HEK293 (cell line): ENCODE measurements at regions not wholly inside any gene's neighbourhood (a gene's known extent, or its start where the extent isn't known, plus 50 kb on each side); places are given as distances from the start of the nearest gene placed in this dataset.

ENCODE experiments used
- CTCF ChIA-PET: fragments of 350-600 bp; formaldehyde crosslinking; extraction: SDS; loops from one replicate; lab custom pipeline; 2021; ENCODE audit warnings: antibody characterized with exemption; lab: Yijun Ruan, JAX
- POLR2A ChIA-PET: fragments of 300-600 bp; formaldehyde crosslinking; extraction: SDS; loops from one replicate; lab custom pipeline; 2020; ENCODE audit warnings: antibody characterized with exemption, inconsistent platforms; lab: Yijun Ruan, JAX
- H3K27ac ChIP-seq: fragments of 200-500 bp; sonication (Bioruptor generic); 2 replicates; pipeline ENCODE4 v1.5.1; 2014; ENCODE audit warnings: low read depth, low read length, control low read depth, inconsistent platforms; ENCODE audit errors: extremely low read depth
- H3K36me3 ChIP-seq, 2 experiments: fragments of 200-500 bp in 1 of 2; sonication (Bioruptor generic) in 1 of 2; 1 replicate in 1 of 2; 2 replicates in 1 of 2; pipeline ENCODE4 v1.5.1; 2014 to 2017; ENCODE audit warnings: inconsistent platforms in 2 of 2, low read length in 2 of 2; ENCODE audit not compliant: control insufficient read depth in 2 of 2, insufficient read depth in 1 of 2
- H3K4me1 ChIP-seq: fragments of 200-500 bp; sonication (Bioruptor generic); 2 replicates; pipeline ENCODE4 v1.5.1; 2014; ENCODE audit warnings: mild to moderate bottlenecking, low read length, inconsistent platforms; ENCODE audit not compliant: control insufficient read depth, insufficient read depth
- H3K4me3 ChIP-seq: 2 replicates; pipeline ENCODE4 v1.5.1; 2011; ENCODE audit warnings: low read depth, mild to moderate bottlenecking, control low read depth, low read length, moderate library complexity
- H3K9me3 ChIP-seq: fragments of 200-500 bp; sonication (Bioruptor generic); 2 replicates; pipeline ENCODE4 v1.5.1; 2014; ENCODE audit warnings: low read depth, low read length, inconsistent platforms; ENCODE audit not compliant: control insufficient read depth, insufficient read depth
- ELK4 ChIP-seq: IDR thresholded peaks from 2 replicates; pipeline ENCODE4 v1.6.1; 2011; ENCODE audit warnings: mild to moderate bottlenecking, low read depth, low read length, borderline replicate concordance
- GLIS2 ChIP-seq: fragments of 450-650 bp; formaldehyde crosslinking; IDR thresholded peaks from 2 replicates; pipeline ENCODE4 v1.5.1; 2016; ENCODE audit warnings: missing biosample characterization, missing genetic modification characterization
- RBAK ChIP-seq: fragments of 450-650 bp; formaldehyde crosslinking; IDR thresholded peaks from 2 replicates; pipeline ENCODE4 v1.5.1; 2016; ENCODE audit warnings: missing biosample characterization, missing genetic modification characterization
- ZBTB48 ChIP-seq: fragments of 450-650 bp; formaldehyde crosslinking; IDR thresholded peaks from 2 replicates; pipeline ENCODE4 v1.5.1; 2016; ENCODE audit warnings: missing biosample characterization, missing genetic modification characterization
- ZFP69B ChIP-seq: fragments of 450-650 bp; formaldehyde crosslinking; IDR thresholded peaks from 2 replicates; pipeline ENCODE4 v1.5.1; 2016; ENCODE audit warnings: missing biosample characterization, missing genetic modification characterization
- ZNF112 ChIP-seq: fragments of 450-650 bp; formaldehyde crosslinking; IDR thresholded peaks from 2 replicates; pipeline ENCODE4 v1.5.0; 2017; ENCODE audit warnings: missing biosample characterization, missing genetic modification characterization
- ZNF157 ChIP-seq: fragments of 450-650 bp; formaldehyde crosslinking; IDR thresholded peaks from 2 replicates; pipeline ENCODE4 v1.5.1; 2016; ENCODE audit warnings: missing biosample characterization, missing genetic modification characterization
- ZNF175 ChIP-seq: fragments of 450-650 bp; formaldehyde crosslinking; IDR thresholded peaks from 2 replicates; pipeline ENCODE4 v1.5.1; 2016; ENCODE audit warnings: missing biosample characterization, missing genetic modification characterization
- ZNF211 ChIP-seq: fragments of 450-650 bp; formaldehyde crosslinking; IDR thresholded peaks from 2 replicates; pipeline ENCODE4 v1.5.1; 2016; ENCODE audit warnings: low read depth, missing biosample characterization, missing genetic modification characterization
- ZNF214 ChIP-seq: fragments of 450-650 bp; formaldehyde crosslinking; IDR thresholded peaks from 2 replicates; pipeline ENCODE4 v1.5.1; 2017; ENCODE audit warnings: missing biosample characterization, mild to moderate bottlenecking, missing genetic modification characterization, borderline replicate concordance
- ZNF423 ChIP-seq: fragments of 450-650 bp; formaldehyde crosslinking; IDR thresholded peaks from 2 replicates; pipeline ENCODE4 v1.5.1; 2016; ENCODE audit warnings: missing biosample characterization, missing genetic modification characterization
- ZNF510 ChIP-seq: fragments of 450-650 bp; formaldehyde crosslinking; IDR thresholded peaks from 2 replicates; pipeline ENCODE4 v1.5.1; 2018; ENCODE audit warnings: mild to moderate bottlenecking, missing genetic modification characterization, missing biosample characterization; ENCODE audit not compliant: insufficient replicate concordance
- ZNF521 ChIP-seq: fragments of 450-650 bp; formaldehyde crosslinking; IDR thresholded peaks from 2 replicates; pipeline ENCODE4 v1.5.1; 2017; ENCODE audit warnings: missing biosample characterization, mild to moderate bottlenecking, missing genetic modification characterization
- ZNF610 ChIP-seq: fragments of 450-650 bp; formaldehyde crosslinking; IDR thresholded peaks from 2 replicates; pipeline ENCODE4 v1.5.1; 2016; ENCODE audit warnings: missing biosample characterization, missing genetic modification characterization, borderline replicate concordance
- ZNF639 ChIP-seq: fragments of 450-650 bp; formaldehyde crosslinking; IDR thresholded peaks from 2 replicates; pipeline ENCODE4 v1.5.1; 2016; ENCODE audit warnings: missing biosample characterization, missing genetic modification characterization
- ZNF654 ChIP-seq: fragments of 450-650 bp; formaldehyde crosslinking; IDR thresholded peaks from 2 replicates; pipeline ENCODE4 v1.5.1; 2016; ENCODE audit warnings: low read depth, missing biosample characterization, missing genetic modification characterization
- ZNF660 ChIP-seq: fragments of 450-650 bp; IDR thresholded peaks from 2 replicates; pipeline ENCODE4 v1.5.1; 2018; ENCODE audit warnings: missing biosample characterization, mild to moderate bottlenecking, missing genetic modification characterization
- ZNF701 ChIP-seq: fragments of 450-650 bp; formaldehyde crosslinking; IDR thresholded peaks from 2 replicates; pipeline ENCODE4 v1.5.1; 2016; ENCODE audit warnings: missing biosample characterization, missing genetic modification characterization
- ZNF707 ChIP-seq: fragments of 450-650 bp; formaldehyde crosslinking; IDR thresholded peaks from 2 replicates; pipeline ENCODE4 v1.5.1; 2016; ENCODE audit warnings: missing biosample characterization, missing genetic modification characterization
- ZNF776 ChIP-seq: fragments of 450-650 bp; formaldehyde crosslinking; IDR thresholded peaks from 2 replicates; pipeline ENCODE4 v1.5.0; 2017; ENCODE audit warnings: missing biosample characterization, missing genetic modification characterization, borderline replicate concordance
- ZNF792 ChIP-seq: fragments of 450-650 bp; formaldehyde crosslinking; IDR thresholded peaks from 2 replicates; pipeline ENCODE4 v1.5.1; 2016; ENCODE audit warnings: missing biosample characterization, missing genetic modification characterization
- ZSCAN5A ChIP-seq: fragments of 450-650 bp; formaldehyde crosslinking; IDR thresholded peaks from 2 replicates; pipeline ENCODE4 v1.5.1; 2016; ENCODE audit warnings: missing biosample characterization, missing genetic modification characterization
- TF ChIP-seq, protein P1 (sequence below): fragments of 450-650 bp; formaldehyde crosslinking; conservative IDR thresholded peaks from 2 replicates; pipeline ENCODE4 v1.5.1; 2016; ENCODE audit warnings: low read depth, missing biosample characterization, missing genetic modification characterization
- TF ChIP-seq, protein P2 (sequence below): fragments of 450-650 bp; formaldehyde crosslinking; IDR thresholded peaks from 2 replicates; pipeline ENCODE4 v1.5.1; 2016; ENCODE audit warnings: missing biosample characterization, missing genetic modification characterization

DNA sequence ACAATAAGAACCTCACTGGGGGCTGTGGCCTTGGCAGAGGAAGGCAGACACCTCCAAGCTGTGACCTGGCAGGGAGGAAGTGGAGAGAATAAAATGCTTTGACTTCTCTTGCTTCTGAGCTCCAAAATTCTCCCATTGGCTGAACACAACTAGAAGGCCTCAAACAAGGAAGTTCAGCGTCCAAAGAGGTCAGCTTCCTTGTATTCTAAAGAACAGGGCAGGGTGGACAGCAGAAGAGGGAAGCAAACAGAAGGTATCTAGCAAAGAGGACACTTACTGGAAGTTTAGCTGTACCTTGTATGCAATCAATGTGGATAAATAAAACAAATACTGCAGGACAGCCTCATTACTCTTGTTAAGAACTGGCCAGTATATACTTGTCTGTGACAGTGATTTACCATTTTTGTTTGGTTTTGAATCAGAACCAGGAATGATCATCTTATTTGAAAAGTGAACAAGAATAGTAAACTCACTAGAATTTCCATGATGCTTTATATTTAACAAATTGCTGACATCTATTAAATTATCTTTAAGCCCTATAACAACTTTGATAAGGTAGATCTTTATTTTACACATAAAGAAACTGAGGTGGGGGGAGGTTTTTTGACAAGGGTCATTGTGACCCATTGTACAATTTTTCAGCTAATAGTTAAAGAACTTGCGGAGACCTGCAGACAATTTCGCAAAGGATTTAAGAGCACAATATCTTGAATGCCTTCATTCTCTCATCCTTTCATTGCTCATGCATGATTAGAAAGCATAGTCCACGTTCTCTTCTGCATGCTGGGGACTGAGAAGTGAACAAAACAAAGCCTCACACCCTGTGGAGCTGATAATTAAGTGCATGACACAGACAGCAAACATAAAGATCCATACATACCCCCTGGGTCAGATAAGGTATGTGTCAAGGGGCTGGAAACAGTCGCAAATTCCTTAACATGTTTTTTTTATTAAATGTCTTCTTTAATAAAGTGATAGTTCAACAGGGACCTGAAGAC, 1448.0 kb downstream of the AACS start:
- ChIA-PET CTCF (interaction anchor here (0.8 kb wide), 1 partner anchor 106 kb away, joined by 3 read pairs; no protein-coding TSS in a partner anchor), POLR2A (no interaction called here)
- Histone ChIP-seq H3K27ac (no peak overlapping the region), H3K9me3 (no peaks in the 10 kb centered on the region), H3K4me1 (no peaks in the 10 kb centered on the region), H3K4me3 (no peak overlapping the region), H3K36me3 (no peaks in the 10 kb centered on the region)
- no peak for TF ChIP-seq ZNF792 (tag by site-specific recombination)
- no peak for TF ChIP-seq ZFP69B
- no peak for TF ChIP-seq ZNF776 (tag by site-specific recombination)
- TF ChIP-seq RBAK = no peak
- TF ChIP-seq ZSCAN5A = no peak
- no peak for TF ChIP-seq ZNF510 (tag by site-specific recombination)
- TF ChIP-seq ZNF639 (tag by site-specific recombination) = no peak
- TF ChIP-seq ZNF423 (tag by site-specific recombination) = no peak

- no peaks in the 10 kb centered on the region for H3K4me1 ChIP-seq
- CTCF ChIA-PET = interaction anchor here (0.6 kb wide), 1 partner anchor 1171 kb away, joined by 3 read pairs; no protein-coding TSS in a partner anchor
- no peak overlapping the region for H3K4me3 ChIP-seq
- no peaks in the 10 kb centered on the region for H3K36me3 ChIP-seq
- POLR2A ChIA-PET = no interaction called here
- H3K9me3 ChIP-seq = no peaks in the 10 kb centered on the region
- H3K27ac ChIP-seq = no peak overlapping the region
- TF ChIP-seq ZNF211 (tag by site-specific recombination) = no peak
- TF ChIP-seq ZNF610 (tag by site-specific recombination) = no peak
- no peak for TF ChIP-seq ZNF707 (tag by site-specific recombination)
- no peak for TF ChIP-seq ZNF701 (tag by site-specific recombination)
- no peak for TF ChIP-seq ZNF175 (tag by site-specific recombination)
- TF ChIP-seq ZNF214 (tag by site-specific recombination) = no peak
- no peak for TF ChIP-seq ELK4
- no peak for TF ChIP-seq ZNF660 (tag by site-specific recombination)
- TF ChIP-seq, protein P1, sequence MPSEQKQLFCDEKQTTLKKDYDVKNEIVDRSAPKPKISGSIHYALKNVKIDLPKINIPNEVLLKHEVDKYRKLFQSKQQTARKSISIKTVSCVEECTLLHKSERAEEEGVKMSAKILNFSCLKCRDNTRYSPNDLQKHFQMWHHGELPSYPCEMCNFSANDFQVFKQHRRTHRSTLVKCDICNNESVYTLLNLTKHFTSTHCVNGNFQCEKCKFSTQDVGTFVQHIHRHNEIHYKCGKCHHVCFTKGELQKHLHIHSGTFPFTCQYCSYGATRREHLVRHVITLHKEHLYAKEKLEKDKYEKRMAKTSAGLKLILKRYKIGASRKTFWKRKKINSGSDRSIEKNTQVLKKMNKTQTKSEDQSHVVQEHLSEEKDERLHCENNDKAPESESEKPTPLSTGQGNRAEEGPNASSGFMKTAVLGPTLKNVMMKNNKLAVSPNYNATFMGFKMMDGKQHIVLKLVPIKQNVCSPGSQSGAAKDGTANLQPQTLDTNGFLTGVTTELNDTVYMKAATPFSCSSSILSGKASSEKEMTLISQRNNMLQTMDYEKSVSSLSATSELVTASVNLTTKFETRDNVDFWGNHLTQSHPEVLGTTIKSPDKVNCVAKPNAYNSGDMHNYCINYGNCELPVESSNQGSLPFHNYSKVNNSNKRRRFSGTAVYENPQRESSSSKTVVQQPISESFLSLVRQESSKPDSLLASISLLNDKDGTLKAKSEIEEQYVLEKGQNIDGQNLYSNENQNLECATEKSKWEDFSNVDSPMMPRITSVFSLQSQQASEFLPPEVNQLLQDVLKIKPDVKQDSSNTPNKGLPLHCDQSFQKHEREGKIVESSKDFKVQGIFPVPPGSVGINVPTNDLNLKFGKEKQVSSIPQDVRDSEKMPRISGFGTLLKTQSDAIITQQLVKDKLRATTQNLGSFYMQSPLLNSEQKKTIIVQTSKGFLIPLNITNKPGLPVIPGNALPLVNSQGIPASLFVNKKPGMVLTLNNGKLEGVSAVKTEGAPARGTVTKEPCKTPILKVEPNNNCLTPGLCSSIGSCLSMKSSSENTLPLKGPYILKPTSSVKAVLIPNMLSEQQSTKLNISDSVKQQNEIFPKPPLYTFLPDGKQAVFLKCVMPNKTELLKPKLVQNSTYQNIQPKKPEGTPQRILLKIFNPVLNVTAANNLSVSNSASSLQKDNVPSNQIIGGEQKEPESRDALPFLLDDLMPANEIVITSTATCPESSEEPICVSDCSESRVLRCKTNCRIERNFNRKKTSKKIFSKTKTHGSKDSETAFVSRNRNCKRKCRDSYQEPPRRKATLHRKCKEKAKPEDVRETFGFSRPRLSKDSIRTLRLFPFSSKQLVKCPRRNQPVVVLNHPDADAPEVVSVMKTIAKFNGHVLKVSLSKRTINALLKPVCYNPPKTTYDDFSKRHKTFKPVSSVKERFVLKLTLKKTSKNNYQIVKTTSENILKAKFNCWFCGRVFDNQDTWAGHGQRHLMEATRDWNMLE (tag by site-specific recombination) = no peak
- no peak for TF ChIP-seq ZNF157 (tag by site-specific recombination)
- TF ChIP-seq ZNF112 (tag by site-specific recombination) = no peak
- TF ChIP-seq ZBTB48 (tag by site-specific recombination) = no peak
- TF ChIP-seq ZNF521 (tag by site-specific recombination) = no peak
- TF ChIP-seq ZNF654 (tag by site-specific recombination) = no peak
- TF ChIP-seq RBAK = no peak
- TF ChIP-seq, protein P2, sequence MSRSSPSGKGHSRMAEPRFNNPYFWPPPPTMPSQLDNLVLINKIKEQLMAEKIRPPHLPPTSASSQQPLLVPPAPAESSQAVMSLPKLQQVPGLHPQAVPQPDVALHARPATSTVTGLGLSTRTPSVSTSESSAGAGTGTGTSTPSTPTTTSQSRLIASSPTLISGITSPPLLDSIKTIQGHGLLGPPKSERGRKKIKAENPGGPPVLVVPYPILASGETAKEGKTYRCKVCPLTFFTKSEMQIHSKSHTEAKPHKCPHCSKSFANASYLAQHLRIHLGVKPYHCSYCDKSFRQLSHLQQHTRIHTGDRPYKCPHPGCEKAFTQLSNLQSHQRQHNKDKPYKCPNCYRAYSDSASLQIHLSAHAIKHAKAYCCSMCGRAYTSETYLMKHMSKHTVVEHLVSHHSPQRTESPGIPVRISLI (tag by site-specific recombination) = no peak
- TF ChIP-seq GLIS2 (tag by site-specific recombination) = no peak
These were observed 1453.5 kb downstream of the AACS start for GRCh38 chr12:126518596-126519200.
